ENCODE measurements at regions not wholly inside any gene's neighbourhood (a gene's known extent, or its start where the extent isn't known, plus 50 kb on each side); places are given as distances from the start of the nearest gene placed in this dataset.

GRCh38 chr13:22836475-22836874 is 344.3 kb upstream of the SGCG start:
- 94 to 100% methylated on average over 1 to 2 of the region's 2 CpGs for WGBS, 2 experiments (ENCODE audit: insufficient coverage in 1 of 2, insufficient read length in 1 of 2)
- no peaks in the 10 kb centered on the region for H3K27me3 ChIP-seq (ENCODE audit: control insufficient read depth, insufficient read depth, low read length, poor library complexity, severe bottlenecking)

GRCh38 chr13:22837980-22838647 is 342.7 kb upstream of the SGCG start:
- TF ChIP-seq CTCF (conservative IDR thresholded peaks at IDR 0.05) = no peak
- 90 to 92% methylated on average over 18 to 45 of the region's 45 CpGs for WGBS, 2 experiments (ENCODE audit: insufficient coverage in 1 of 2, insufficient read length in 1 of 2)

More at GRCh38 chr13:22836475-22836874, 344.3 kb upstream of the SGCG start:
- Histone ChIP-seq H3K9me3 (ENCODE audit: control insufficient read depth, low read length) (no peaks in the 10 kb centered on the region), H3K4me3 (ENCODE audit: low read length) (no peak overlapping the region), H3K27ac (ENCODE audit: low read depth, low read length) (no peak overlapping the region), H3K9ac (ENCODE audit: extremely low read depth, low read length, poor library complexity, severe bottlenecking) (no peak overlapping the region), H3K36me3 (ENCODE audit: control insufficient read depth, insufficient read depth, low read length) (no peaks in the 10 kb centered on the region), H3K4me1 (ENCODE audit: control insufficient read depth, insufficient read depth, low read length) (no peaks in the 10 kb centered on the region)
- Mint-ChIP-seq H3K36me3 (ENCODE audit: low read depth) (no peaks in the 10 kb centered on the region), H3K4me3 (no peak overlapping the region), H3K9me3 (no peaks in the 10 kb centered on the region), H3K27ac (no peak overlapping the region), H3K4me1 (peaks cover 6% of the 10 kb centered on the region), H3K27me3 (ENCODE audit: insufficient read depth) (no peaks in the 10 kb centered on the region)
- no peak for TF ChIP-seq CTCF (conservative IDR thresholded peaks at IDR 0.05)
- no peak for DNase-seq

GRCh38 chr13:22839603-22840530 is 340.9 kb upstream of the SGCG start:
- 89 to 97% methylated on average over 3 to 6 of the region's 7 CpGs for WGBS, 2 experiments (ENCODE audit: insufficient coverage in 1 of 2, insufficient read length in 1 of 2)
- no peak for TF ChIP-seq CTCF (conservative IDR thresholded peaks at IDR 0.05)
- Mint-ChIP-seq H3K4me3 (no peak overlapping the region), H3K27me3 (ENCODE audit: insufficient read depth) (no peaks in the 10 kb centered on the region), H3K27ac (no peak overlapping the region), H3K4me1 (peaks cover 2% of the 10 kb centered on the region), H3K9me3 (no peaks in the 10 kb centered on the region), H3K36me3 (ENCODE audit: low read depth) (no peaks in the 10 kb centered on the region)
- H3K4me3 ChIP-seq (ENCODE audit: low read length) = no peak overlapping the region
- no peaks in the 10 kb centered on the region for H3K9me3 ChIP-seq (ENCODE audit: control insufficient read depth, low read length)
- H3K27me3 ChIP-seq (ENCODE audit: control insufficient read depth, insufficient read depth, low read length, poor library complexity, severe bottlenecking) = no peaks in the 10 kb centered on the region
- no peaks in the 10 kb centered on the region for H3K36me3 ChIP-seq (ENCODE audit: control insufficient read depth, insufficient read depth, low read length)
- H3K9ac ChIP-seq (ENCODE audit: extremely low read depth, low read length, poor library complexity, severe bottlenecking) = no peak overlapping the region
- no peak overlapping the region for H3K27ac ChIP-seq (ENCODE audit: low read depth, low read length)
- no peaks in the 10 kb centered on the region for H3K4me1 ChIP-seq (ENCODE audit: control insufficient read depth, insufficient read depth, low read length)
- DNase-seq = no peak

More at GRCh38 chr13:22837980-22838647, 342.7 kb upstream of the SGCG start:
- Histone ChIP-seq H3K4me1 (ENCODE audit: control insufficient read depth, insufficient read depth, low read length) (no peaks in the 10 kb centered on the region), H3K27me3 (ENCODE audit: control insufficient read depth, insufficient read depth, low read length, poor library complexity, severe bottlenecking) (no peaks in the 10 kb centered on the region), H3K36me3 (ENCODE audit: control insufficient read depth, insufficient read depth, low read length) (no peaks in the 10 kb centered on the region), H3K4me3 (ENCODE audit: low read length) (no peak overlapping the region), H3K27ac (ENCODE audit: low read depth, low read length) (no peak overlapping the region), H3K9me3 (ENCODE audit: control insufficient read depth, low read length) (no peaks in the 10 kb centered on the region), H3K9ac (ENCODE audit: extremely low read depth, low read length, poor library complexity, severe bottlenecking) (no peak overlapping the region)
- no peak overlapping the region for H3K27ac Mint-ChIP-seq
- no peak overlapping the region for H3K4me3 Mint-ChIP-seq
- peaks cover 4% of the 10 kb centered on the region for H3K4me1 Mint-ChIP-seq
- H3K9me3 Mint-ChIP-seq = no peaks in the 10 kb centered on the region
- DNase-seq = no peak
- no peaks in the 10 kb centered on the region for H3K27me3 Mint-ChIP-seq (ENCODE audit: insufficient read depth)
- no peaks in the 10 kb centered on the region for H3K36me3 Mint-ChIP-seq (ENCODE audit: low read depth)
